ENCODE measurements at regions not wholly inside any gene's neighbourhood (a gene's known extent, or its start where the extent isn't known, plus 50 kb on each side); places are given as distances from the start of the nearest gene placed in this dataset.

DNA sequence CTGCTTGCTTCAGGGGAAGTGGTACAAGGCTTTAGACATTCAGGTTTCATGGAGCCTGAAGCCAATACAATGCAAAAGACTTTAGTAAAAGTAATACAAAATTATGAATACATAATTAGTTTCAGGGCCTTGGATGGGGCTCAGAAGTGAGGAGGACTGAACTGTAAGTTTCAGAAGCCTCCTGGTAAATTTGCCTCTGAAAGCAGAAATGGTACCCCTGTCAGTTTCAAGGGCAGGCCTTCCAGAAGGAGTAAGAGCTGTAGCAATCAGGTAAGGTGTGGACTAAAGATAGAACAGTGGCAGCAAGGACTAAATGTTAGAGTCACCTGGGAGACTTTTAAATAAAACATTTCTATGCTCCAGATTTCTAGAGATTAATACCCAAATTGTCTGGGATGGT is 402.5 kb upstream of the GOLIM4 start:
- TF ChIP-seq, protein P1, sequence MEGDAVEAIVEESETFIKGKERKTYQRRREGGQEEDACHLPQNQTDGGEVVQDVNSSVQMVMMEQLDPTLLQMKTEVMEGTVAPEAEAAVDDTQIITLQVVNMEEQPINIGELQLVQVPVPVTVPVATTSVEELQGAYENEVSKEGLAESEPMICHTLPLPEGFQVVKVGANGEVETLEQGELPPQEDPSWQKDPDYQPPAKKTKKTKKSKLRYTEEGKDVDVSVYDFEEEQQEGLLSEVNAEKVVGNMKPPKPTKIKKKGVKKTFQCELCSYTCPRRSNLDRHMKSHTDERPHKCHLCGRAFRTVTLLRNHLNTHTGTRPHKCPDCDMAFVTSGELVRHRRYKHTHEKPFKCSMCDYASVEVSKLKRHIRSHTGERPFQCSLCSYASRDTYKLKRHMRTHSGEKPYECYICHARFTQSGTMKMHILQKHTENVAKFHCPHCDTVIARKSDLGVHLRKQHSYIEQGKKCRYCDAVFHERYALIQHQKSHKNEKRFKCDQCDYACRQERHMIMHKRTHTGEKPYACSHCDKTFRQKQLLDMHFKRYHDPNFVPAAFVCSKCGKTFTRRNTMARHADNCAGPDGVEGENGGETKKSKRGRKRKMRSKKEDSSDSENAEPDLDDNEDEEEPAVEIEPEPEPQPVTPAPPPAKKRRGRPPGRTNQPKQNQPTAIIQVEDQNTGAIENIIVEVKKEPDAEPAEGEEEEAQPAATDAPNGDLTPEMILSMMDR (IDR thresholded peaks at IDR 0.05) = no peak
- TF ChIP-seq POLR2A (IDR thresholded peaks at IDR 0.05) = no peak

All from adrenal gland (tissue), 5 donors.